Ovary (tissue), 3 donors: ENCODE measurements at regions not wholly inside any gene's neighbourhood (a gene's known extent, or its start where the extent isn't known, plus 50 kb on each side); places are given as distances from the start of the nearest gene placed in this dataset.

ENCODE experiments used
- CTCF ChIP-seq, 3 donors: fragments of 450-650 bp in 2 of 3; fragments of 200-600 bp in 1 of 3; IDR thresholded peaks; one replicate each; pipeline versions ENCODE4 v1.5.1 to v1.8.0; 2016 to 2022; ENCODE audit warnings: antibody characterized with exemption in 3 of 3, mild to moderate bottlenecking in 1 of 3
- POLR2A ChIP-seq: fragments of 450-650 bp; IDR thresholded peaks from one replicate; pipeline ENCODE4 v1.6.1; 2017; ENCODE audit warnings: antibody characterized with exemption, mild to moderate bottlenecking, moderate library complexity
- donor health status: DM: no; HTN: no; CAD: no.

- TF ChIP-seq POLR2A: no peak
- no peak for TF ChIP-seq CTCF (IDR thresholded peaks at IDR 0.05)
Observed at GRCh38 chr10:33749067-33749735, 414.7 kb upstream of the NRP1 start.
